ENCODE measurements at regions not wholly inside any gene's neighbourhood (a gene's known extent, or its start where the extent isn't known, plus 50 kb on each side); places are given as distances from the start of the nearest gene placed in this dataset.

DNA sequence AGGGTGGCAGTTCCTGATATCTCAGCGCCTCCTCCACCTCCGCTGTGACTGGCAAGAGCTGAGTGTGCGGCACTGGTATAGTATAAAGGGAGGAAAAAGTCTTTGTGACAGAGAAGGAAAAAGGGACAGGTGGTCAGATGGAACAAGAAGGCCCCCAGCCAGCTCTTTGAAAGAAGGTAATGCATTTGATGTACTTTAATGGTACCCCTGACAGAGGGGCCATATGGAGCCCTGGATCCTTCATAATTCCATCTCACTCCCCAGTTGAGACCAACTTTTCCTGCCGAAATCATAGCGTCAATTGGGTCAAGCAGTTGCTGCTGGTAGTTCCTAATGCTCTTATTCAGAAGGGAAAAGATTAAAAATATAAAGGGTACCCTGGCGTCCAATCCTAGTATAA, 198.2 kb downstream of the ZNF326 start:
- FAIRE-seq = no peak

DNA sequence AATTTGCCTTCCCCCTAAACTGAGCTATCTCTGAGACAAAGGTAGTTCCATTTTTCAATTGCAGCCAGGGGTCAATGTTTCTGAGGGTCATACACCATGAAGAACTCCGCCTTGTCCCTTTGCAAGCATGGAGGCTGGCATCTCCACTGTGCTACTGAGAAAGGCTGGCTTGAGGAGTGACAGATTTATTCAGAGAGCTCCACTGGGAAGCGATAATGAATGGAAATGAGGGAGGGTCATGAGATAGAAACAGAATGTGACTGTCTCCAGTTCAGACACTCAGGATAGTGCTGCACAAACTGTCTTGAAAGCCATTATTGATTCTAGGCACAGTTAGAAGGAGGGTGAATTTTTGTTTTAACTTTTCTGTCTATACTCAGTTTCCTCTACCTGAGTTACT, 197.5 kb downstream of the ZNF326 start:
- FAIRE-seq = no peak

DNA sequence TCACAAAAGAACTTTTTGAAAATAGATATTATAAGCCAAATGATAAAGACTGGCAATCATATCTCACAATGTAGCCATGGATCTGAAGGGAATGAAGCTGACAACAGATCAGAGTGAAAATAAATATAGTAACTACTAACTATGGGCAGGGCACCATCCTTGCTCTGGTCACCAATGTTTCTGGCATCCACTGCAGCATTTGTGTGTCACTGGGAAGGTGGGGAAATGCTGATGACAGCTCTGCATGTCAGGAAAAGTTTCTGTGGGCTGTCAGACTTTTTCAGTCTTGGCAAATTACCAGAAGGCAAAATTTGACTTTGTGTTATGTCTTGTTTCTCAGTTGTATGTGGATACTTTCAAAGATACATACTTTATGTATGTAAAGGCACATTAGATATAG, 195.6 kb downstream of the ZNF326 start:
- no peak for FAIRE-seq

DNA sequence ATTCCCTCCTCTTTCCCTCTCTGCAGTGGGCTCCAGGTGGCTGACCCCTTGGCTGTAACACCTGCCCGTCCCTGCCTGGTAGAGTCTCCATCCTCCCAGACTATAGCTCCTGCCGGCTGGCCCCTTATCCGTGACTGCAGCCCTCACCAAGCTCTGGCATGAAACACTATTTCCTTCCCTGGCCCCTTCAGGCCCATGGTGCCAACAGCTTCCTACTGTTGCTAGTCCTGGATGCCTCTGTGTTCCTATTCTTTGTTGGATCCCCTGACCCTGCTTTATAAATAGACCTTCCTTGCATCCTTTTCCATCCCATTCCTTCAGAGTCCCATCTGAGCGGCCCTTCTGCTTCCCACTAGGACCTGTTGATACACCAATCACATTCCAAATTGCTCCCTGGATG, 195.0 kb downstream of the ZNF326 start:
- FAIRE-seq = no peak

DNA sequence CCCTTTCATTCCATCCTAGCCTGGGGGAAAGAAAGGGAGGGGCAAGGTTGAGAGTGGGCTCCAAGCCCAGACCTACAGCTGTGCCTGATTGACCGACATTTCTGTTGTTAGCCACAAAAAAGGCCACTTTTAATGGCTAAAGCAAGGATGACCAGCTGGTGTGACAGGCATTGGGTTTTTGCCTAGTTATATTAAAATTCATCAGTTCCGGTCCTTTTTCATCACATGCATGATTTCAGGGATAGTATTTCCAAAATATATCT, 192.3 kb downstream of the ZNF326 start:
- no peak for FAIRE-seq

DNA sequence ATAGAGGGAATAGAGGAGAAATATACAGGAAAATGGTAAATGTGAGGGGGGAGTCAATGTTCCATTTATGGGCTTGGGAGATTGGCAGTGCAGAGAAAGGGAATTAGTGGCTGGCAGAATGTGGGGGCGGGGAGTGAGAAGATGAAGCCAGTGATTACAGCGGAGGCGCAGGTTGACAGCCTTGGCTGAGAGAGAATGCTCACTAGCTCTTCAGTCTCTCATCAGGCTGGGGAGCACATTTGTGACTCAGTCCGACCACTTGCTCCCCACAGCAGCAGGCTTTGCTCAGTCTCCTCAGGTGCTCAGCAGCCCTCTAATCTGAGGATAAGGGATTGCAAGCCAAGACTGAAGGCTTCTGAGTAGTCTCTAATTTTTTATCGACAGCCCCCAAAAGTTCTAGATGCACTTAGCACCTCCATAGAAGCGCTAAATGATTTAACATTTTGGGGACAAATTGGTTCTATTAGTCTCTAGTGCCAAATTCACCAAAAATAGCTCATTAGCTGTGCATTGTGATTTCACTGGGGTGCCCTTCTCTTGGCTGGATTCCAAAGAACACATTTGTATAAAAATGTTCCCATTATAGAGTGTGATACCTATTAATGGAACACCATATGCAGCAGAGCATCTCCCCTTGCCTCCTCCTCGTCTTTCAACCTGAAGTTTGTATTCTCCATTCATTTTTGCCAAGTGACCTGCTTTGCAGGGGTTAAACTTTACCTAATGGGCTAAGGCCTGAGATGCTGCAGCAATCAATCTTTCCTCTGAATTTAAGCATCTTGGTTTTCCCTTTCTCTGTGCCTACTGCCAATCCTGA, 191.8 kb downstream of the ZNF326 start:
- FAIRE-seq = no peak

DNA sequence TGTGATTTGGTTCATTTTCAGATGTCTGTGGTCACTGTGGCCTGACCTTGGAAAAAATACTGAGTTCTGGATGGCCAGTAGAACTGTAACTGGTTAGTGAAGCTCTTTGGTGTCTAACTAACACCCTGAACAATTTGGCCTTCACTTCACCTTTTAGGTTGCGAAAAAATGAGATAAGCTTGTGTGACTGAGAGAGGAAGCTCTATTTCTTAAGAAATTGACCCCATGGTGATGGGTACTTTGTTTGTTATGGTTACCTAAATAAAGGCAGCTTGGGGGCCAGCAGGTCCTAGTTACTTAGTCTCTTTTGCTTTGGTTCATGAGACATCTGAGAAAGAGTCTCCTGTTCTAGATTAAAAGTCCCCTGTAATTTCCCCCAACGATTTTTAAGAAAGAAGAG, 181.6 kb downstream of the ZNF326 start:
- no peak for FAIRE-seq

DNA sequence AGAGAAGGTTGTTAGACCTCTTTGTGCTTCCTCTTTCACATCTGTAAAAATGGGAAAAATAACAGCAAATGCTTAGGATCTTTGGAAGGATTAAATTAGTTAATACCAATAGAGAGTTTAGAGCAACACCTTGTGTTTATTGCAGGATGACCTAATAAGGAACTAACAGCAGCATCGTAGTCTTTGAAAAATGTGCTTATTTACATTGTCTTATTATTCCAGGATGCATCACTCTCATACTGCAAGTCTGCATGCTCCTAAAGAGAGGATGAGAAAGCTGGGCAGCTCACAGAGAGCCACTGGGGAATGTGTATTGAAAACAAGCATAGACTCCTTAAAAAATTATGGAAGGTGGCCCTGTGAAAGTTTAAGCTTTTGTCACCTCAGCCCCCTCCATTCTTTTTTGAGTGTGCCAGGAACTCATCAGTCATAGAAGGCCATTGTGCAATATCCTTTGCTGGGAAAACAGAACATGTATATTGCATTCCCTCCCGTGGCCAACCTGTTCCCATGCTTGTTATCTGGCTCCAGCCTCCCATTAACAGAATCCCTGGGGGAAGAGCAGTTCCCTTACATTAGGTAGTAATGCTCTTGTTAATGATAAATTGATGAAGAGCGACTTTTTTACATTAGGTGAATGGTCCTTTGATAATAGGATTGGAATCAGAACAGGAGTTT, 180.7 kb downstream of the ZNF326 start:
- no peak for FAIRE-seq

DNA sequence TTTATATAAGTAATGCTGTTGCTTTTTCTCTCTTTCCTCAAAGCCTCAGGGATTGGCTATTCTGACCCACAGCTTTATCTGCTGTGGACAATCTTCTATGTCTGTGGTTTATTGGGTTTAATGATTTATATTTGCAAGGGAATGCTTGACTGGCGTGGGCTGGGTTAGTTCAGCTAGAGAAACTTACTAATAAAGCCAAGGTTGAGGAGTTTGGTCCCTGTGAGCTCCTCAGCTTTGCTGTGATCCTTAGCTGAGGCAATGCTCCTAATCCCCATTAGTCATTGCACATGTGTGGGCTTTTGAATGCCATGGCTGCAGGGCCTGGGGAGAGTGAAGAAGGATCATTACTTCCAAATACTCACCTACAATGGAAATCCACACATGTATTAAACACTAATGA, 179.3 kb downstream of the ZNF326 start:
- FAIRE-seq = no peak

DNA sequence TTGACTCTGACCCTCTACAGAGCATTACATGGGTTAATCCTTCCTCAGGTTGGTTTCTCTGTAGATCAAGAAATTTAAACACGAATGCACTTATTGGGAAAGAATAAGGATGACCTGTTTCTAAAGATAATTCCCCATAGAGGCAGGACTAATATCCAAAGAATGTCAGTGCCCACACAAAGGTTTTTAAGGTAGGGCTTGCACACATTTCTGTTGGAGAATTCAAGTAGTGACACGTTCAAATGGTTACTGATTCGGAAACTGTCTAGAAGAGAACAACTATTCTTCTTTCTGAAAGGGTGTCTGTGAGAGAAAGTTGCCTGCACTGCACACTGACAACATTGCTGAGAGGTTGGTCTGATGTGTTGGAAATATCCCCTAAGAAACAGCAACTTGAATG, 167.3 kb downstream of the ZNF326 start:
- no peak for FAIRE-seq

DNA sequence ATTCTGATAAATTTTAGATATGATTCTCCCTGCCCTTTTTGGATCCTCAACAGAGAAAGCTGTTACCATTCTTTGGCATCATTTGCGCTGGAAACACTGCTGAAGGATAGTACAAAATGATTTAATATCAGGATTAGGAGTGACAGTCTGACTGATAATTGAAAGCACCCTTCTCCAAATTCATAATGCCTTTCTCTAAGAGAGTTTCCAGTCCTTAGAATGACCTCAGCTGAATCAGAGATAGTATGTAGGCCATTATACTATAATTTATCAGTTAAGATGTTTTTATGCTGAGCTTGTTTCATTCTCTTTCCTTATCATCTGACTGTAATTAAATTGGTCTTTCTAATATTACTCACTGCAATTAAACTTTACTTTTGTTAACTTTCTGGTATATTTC, 166.7 kb downstream of the ZNF326 start:
- FAIRE-seq = no peak

DNA sequence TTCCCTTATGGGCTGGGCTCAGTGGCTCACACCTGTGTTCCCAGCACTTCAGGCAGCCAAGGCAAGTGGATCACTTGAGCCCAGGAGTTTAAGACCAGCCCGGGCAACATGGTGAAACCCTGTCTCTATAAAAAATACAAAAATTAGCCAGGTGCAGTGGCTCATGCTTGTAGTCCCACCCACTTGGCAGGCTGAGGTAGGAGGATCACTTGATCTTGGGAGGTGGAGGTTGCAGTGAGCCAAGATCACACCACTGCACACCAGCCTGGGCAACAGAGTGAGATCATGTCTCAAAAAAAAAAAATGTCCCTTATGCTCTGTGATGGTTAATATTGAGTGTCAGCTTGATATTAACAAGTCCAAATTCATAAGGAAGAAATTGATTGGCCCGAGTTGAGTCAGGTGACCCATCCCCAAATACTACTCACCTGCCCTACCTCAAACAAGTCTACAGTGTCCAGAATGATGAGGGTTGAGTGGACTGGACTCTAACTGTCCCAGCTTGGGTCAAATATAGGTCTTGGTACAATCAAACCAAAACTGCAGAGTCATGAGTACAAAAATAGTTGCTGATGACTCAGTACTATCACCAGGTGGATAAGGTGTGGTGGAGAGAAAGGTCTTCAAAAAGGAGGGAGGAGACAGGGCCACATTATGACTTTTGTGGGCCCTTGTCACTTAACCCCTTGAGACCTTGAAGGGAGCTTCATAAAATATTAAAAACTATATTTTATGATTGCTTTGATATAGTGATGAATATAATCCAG, 161.0 kb downstream of the ZNF326 start:
- no peak for FAIRE-seq

DNA sequence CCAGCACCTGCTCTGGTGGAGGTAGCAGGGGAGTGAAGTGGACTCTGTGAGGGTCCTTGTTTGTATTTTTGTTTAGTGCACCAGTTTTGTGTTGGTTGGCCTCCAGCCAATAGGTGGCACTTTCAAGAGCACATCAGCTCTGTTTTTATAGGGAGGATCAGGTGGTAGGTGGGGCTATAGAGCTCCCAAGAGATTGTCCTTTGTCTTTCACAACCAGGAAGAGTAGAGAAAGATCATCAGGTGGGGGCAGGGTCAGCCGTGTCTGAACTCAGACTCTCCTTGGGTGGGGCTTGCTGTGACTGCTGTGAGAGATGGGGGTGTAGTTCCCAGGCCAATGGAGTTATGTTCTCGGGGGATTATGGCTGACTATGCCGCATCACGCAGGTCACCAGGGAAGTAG, 159.8 kb downstream of the ZNF326 start:
- no peak for FAIRE-seq

DNA sequence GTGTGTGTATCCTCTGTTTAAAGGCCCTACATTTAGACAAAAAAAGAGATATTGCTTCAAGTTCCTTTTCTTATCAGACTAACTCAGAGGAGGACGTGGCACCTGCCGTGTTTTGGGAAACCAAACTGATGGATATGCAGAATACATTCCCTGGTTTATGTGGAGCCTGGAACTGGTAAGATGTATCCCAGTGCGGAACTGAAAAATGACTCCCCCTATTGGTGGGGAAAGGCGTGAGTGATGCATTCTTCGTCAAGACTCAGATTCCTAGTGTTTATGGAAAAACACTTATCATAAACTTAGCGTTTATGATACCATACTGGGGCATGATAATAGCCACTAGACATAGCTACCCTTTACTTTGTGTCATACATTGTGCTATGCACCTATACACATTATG, 154.2 kb downstream of the ZNF326 start:
- FAIRE-seq = no peak

DNA sequence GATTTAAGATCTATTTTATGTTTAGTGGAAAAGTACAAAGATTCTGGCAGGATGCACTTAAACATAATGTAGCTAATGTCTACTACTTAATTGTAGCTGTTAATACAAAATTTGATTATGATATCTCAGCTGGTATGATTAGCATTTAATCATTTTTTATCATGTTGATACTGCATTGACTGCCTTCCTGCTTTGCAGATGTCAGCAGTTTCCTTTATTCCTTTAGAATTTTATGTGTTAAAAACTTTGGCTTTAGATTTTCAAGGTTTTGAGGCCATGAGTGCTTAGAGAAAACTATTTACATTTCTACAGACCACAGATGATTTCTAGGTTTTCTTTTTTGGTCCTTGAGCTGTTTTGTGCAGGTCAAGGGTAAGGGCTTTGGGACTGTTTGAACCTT, 152.2 kb downstream of the ZNF326 start:
- FAIRE-seq = no peak

DNA sequence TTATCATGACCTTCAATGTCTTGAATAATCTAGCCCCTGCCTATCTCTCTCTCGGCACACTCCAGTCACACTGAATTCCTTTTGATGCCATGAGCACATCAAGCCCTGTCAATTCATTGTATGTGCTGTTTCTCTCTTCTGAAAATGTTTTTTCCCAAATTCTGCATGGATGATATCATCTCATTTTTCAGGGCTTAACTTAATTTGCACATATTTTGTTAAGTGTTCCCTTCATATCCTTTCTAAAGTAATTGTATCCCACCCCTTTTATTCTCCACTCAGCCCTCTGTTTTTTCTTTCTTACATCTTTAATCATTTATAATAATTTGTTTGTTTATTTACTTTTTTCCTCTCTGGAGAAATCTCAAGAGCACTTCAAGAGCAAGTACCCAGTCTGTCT, 149.9 kb downstream of the ZNF326 start:
- no peak for FAIRE-seq

DNA sequence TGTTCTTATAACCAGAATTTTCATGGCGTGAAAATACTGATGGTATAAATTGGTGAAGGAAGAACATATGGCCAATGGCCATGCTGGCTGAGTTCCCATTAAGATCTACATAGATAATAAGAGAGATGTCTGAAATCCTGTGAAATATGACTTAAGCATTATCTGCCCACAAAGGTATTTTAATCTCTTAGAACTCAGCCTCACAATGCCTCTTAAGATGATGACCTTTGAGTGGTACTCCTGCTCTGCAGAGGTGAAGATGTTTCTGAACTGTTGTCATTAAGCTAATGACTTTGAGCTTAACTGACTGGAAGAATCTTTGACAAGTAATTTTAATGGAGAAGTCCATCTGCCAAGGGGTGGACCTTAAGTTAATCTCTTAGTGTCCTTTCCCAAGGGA, 148.7 kb downstream of the ZNF326 start:
- FAIRE-seq = no peak

DNA sequence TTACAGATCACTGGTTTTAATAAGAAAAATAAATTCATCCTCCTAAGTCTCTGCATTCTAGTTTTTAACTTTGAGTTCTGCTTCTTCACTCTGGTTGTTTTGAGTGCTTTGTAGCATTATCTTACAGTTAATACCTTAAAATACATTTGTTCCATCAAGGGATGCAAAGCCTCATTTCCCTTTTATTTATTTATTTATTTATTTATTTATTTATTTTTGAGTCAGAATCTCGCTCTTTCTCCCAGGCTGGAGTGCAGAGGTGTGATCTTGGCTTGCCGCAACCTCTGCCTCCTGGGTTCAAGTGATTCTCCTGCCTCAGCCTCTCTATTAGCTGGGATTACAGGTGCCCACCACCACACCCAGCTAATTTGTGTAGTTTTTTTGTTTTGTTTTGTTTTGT, 147.8 kb downstream of the ZNF326 start:
- FAIRE-seq = no peak

DNA sequence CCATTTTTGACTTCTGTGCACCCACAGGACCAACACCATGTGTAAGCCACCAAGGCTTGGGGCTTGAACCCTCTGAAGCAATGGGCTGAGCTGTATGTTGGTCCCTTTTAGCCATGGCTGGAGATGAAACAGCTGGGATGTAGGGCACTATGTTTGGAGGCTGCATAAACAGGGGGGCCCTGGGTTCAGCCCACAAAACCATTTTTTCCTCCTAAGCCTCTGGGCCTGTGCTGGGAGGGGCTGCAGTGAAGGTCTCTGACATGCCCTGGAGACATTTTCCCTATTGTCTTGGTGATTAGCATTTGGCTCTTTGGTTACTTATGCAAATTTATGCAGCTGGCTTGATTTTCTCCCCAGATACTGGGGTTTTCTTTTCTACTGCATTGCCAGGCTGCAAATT, 144.9 kb downstream of the ZNF326 start:
- no peak for FAIRE-seq

DNA sequence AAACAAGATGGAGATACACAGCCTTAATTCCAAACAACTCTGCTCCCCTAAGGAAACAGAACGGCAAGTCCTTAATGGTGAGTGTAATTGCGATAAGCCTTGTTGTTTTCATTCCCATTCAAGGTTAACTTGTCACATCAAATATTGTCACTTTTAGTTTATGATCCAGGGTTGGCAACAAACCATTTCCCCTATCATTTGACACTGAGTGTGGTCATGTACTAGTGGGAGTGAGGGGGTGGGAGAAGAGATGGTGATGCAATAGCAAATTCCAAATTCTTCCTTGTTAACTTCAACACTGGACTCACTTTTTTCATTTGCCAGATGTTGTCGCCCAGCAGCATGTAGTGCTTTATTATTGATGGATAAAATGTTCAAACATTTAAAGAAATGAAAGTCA, 140.4 kb downstream of the ZNF326 start:
- FAIRE-seq = no peak

DNA sequence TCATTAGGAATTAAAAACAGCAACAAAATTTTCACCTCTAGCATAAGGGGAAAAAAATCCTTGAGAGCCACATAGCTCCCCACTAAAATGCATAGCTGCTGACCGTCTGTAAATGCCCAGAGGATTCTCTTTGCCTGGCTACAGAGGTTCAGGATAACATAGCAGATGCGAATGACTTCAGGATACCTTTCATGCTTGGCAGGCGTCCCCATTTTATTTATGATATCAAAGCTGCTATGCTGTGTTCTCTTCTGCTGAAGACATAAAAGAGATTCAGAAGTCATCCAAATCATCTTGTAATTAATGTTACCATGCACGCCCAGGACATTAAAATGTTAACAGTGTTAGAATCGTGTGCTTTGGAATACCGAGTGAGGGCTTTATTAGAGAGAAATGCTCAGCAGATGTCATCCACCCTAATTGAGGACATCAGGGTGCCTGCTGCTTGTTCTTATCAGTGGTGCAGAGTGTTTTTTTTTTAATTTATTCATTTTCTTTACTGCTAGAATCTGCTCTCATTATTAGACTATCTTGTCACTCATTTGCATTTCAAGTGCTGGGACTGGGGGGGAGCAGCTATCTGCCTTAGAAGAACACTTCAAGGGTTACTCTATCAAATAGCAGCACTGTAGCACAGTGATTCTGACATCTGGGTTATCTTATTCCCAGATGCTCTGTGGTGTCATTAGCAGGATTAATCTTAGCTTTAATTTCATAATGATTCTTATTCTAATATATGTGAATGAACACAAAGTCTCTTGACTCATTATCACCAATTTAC, 139.5 kb downstream of the ZNF326 start:
- no peak for FAIRE-seq

DNA sequence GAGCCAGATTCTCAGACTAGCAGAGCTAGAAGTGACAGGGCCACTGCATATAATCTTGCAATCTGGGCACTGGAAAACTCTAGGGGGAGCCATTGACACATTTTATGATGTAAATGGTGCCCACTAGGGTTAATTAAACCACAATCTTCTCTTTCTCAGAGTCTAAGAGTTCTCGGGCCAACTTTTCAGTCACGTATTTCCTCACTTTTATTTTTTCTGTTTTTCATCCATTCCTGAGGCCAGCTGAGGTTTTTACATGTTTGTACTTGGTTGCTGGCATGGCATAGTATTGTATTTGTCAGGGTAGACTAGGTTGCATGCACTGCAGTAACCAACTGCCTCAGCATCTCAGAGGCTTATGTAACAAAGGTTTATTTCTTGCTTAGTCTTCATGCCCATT, 138.2 kb downstream of the ZNF326 start:
- no peak for FAIRE-seq

DNA sequence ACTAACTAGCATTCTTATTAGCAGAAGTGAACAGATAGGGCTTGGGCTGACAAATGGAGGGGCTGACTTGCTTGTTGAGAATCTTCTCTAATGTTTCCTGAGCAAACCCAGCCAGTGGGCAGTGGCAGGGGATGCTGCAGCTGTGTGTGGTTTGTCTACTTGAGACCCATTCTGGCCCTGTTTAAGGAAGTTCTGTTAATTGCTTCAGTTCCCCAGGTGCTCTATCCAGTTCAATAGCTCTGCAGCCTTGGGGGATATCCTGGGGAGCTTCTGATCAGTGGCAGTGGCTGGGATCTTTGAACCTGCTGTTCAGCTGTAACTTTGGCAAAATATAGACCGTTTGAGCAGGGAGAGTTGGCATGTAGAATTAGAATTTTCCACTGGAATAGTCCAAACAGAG, 137.4 kb downstream of the ZNF326 start:
- no peak for FAIRE-seq

All from TTC549 (cell line).